GM19023 (cell line): ENCODE measurements at regions not wholly inside any gene's neighbourhood (a gene's known extent, or its start where the extent isn't known, plus 50 kb on each side); places are given as distances from the start of the nearest gene placed in this dataset.

Experiments used
- ATAC-seq: cut with Tn5 transposase; IDR thresholded peaks from one replicate; pipeline ENCODE4 v1.9.1; 2021; ENCODE audit warnings: mild to moderate bottlenecking, moderate library complexity; ENCODE audit not compliant: unreplicated experiment

GRCh38 chr4:19728773-19729172, 522.9 kb upstream of the SLIT2 start:
- no peak for ATAC-seq

GRCh38 chr4:19727141-19727540, 524.6 kb upstream of the SLIT2 start:
- no peak for ATAC-seq

GRCh38 chr4:19725130-19725529, 526.6 kb upstream of the SLIT2 start:
- ATAC-seq = no peak

GRCh38 chr4:19722404-19722803, 529.3 kb upstream of the SLIT2 start:
- no peak for ATAC-seq

GRCh38 chr4:19721587-19721986, 530.1 kb upstream of the SLIT2 start:
- ATAC-seq = no peak

- ATAC-seq = no peak
Measured at GRCh38 chr4:19720610-19721009, 531.1 kb upstream of the SLIT2 start.

- ATAC-seq = no peak
Measured at GRCh38 chr4:19720190-19720589, 531.5 kb upstream of the SLIT2 start.

GRCh38 chr4:19711871-19712270, 539.8 kb upstream of the SLIT2 start:
- no peak for ATAC-seq

- no peak for ATAC-seq
Measured at GRCh38 chr4:19707876-19708275, 543.8 kb upstream of the SLIT2 start.

- no peak for ATAC-seq
Measured at GRCh38 chr4:19703391-19703790, 548.3 kb upstream of the SLIT2 start.

GRCh38 chr4:19700992-19701391, 550.7 kb upstream of the SLIT2 start:
- no peak for ATAC-seq

GRCh38 chr4:19698961-19699360, 552.7 kb upstream of the SLIT2 start:
- no peak for ATAC-seq

GRCh38 chr4:19694812-19695211, 556.9 kb upstream of the SLIT2 start:
- no peak for ATAC-seq

GRCh38 chr4:19693936-19694570, 557.7 kb upstream of the SLIT2 start:
- no peak for ATAC-seq

- ATAC-seq = no peak
Measured at GRCh38 chr4:19689511-19689910, 562.2 kb upstream of the SLIT2 start.

GRCh38 chr4:19686456-19686855, 565.2 kb upstream of the SLIT2 start:
- no peak for ATAC-seq

- no peak for ATAC-seq
Measured at GRCh38 chr4:19684084-19684483, 567.6 kb upstream of the SLIT2 start.

GRCh38 chr4:19683426-19683825, 568.3 kb upstream of the SLIT2 start:
- no peak for ATAC-seq

GRCh38 chr4:19677211-19677610, 574.5 kb upstream of the SLIT2 start:
- no peak for ATAC-seq

- ATAC-seq = no peak
Measured at GRCh38 chr4:19675172-19675811, 576.4 kb upstream of the SLIT2 start.

GRCh38 chr4:19659101-19659500, 592.6 kb upstream of the SLIT2 start:
- no peak for ATAC-seq

GRCh38 chr4:19657856-19658255, 593.8 kb upstream of the SLIT2 start:
- no peak for ATAC-seq

GRCh38 chr4:19655666-19656065, 596.0 kb upstream of the SLIT2 start:
- no peak for ATAC-seq
